HG03575 (cell line): ENCODE measurements at regions not wholly inside any gene's neighbourhood (a gene's known extent, or its start where the extent isn't known, plus 50 kb on each side); places are given as distances from the start of the nearest gene placed in this dataset.
"Not testable (repeated sequence)": the region's sequence is repeated elsewhere in the genome, so short reads cannot be mapped to it uniquely, and the experiment has no call there.

Experiments used
- ATAC-seq: cut with Tn5 transposase; IDR thresholded peaks from one replicate; pipeline ENCODE4 v1.9.1; 2021; ENCODE audit not compliant: unreplicated experiment, insufficient number of reproducible peaks, low FRiP score; ENCODE audit errors: extremely low read depth

DNA sequence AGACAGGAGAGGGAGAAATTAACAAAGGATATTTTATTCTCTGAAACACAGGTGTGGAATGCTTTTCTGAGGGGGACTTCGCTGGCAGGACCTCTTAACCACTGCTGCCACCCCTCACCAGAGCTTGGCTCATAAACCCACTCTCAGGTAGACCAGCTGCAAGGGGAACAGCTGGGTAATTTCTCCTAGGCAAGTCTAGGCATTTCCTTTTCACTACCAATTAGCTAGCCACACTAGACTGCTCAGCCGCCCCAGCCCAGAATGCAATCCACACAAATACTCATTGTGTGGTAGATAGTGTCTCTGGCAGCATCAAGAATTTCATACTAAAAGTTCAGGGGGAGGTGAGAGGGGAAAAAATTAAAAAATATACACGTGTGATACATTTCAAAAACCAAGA is 267.6 kb upstream of the ID4 start:
- ATAC-seq, result no peak

DNA sequence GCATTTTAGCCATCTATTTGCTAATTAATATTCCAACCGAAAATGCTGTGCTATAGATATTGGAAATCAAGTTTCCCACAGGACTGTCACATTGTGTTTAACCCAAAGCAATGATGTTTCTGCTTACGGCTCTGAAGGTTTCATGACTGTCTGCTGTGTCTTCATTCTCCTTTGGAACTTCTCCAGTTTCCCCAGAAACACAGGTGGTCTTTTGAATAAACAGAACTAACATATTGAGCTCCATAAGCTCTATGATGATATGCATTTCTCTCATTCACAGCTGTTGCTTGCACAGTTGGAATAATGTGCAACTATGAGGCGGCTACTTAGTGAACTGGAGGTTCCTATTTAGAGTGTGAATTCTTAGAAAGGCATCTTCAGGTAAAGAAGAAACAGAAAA is 266.0 kb upstream of the ID4 start:
- ATAC-seq, result no peak

DNA sequence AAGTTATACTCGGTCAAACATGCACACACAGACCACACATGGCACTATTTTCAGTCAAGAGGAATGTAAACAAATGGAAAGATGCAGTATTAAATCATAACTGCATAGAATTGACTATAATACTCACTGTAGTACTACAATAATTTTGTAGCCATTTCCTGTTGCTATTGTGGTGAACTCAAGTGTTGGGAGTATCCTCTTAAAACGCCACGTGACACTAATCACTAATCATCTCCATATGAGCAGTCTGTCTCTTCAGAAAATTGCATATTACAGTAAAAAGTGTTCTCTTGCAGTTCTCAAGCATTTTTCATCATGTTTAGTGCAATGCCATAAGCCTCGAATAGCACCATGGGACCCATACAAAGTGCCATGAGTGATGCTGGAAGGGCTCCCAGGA is 258.7 kb upstream of the ID4 start:
- no peak for ATAC-seq

DNA sequence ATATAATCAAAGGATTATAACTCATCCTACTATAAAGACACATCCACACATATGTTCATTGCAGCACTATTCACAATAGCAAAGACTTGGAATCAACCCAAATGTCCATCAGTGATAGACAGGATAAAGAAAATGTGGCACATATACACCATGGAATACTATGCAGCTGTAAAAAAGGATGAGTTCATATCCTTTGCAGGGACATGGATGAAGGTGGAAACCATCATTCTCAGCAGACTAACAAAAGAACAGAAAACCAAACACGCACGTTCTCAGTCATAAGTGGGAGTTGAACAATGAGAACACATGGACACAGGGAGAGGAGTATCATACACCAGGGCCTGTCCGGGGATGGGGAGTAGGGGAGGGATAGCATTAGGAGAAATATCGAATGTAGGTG is 253.0 kb upstream of the ID4 start:
- not testable (repeated sequence) for ATAC-seq

DNA sequence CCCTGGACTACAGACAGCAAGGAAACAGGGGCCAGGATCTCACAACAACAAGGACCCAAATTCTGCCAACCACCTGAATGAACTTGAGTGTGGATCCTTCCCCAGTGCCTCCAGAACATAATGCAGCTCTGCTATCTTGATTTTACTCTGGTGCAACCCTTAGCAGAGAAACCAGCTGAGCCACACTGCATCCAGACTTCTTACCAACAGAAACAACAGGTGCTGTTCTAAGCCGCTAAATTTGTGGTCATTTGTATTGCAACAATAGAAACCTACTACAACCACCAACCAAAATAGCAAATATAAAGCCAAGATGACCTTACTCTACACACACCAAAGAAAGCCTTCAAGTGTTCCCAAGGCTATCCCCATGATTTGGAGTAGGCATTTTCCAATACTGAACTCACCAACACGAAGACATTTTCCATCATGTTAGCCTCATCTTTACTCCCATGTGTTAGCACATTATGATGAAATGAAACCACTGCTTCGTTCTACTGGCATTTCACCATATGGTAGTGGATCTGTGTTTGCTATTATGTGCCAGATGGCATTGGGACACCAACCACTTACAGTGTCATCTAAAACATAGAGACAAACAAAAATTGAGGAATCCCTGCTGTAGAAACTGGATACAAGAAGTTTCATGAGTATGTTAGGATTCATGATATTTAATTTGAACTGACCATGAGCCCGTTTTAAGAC is 249.8 kb upstream of the ID4 start:
- no peak for ATAC-seq

DNA sequence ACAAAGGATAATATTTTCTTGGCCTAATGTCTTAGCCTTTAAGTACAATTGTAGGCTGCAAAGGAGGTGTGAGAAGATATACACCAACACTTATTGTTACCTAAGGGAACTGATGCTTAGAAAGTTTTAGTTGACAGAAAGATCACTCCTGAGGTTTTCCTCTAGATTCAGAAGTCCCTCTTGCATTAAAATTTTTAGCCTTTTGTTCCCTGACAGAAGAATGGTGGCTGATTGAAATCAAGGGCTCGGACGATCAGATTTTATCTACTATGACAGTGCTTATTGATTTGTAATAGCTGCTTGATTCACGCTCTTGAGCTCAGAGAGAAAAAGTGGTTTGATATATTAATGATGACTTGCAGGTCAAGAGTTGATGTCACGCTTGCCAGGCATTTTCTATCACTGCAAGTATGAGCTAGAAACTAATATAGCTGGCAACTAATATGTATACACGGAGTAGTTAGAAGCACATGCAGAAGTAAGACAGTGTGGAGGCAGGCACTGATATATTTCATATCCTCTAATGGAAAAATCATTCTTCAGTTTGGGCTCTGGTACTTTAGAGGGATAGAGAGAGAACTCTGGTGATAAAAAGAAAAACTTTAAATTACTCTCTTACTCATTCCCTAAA is 246.6 kb upstream of the ID4 start:
- ATAC-seq, result no peak

DNA sequence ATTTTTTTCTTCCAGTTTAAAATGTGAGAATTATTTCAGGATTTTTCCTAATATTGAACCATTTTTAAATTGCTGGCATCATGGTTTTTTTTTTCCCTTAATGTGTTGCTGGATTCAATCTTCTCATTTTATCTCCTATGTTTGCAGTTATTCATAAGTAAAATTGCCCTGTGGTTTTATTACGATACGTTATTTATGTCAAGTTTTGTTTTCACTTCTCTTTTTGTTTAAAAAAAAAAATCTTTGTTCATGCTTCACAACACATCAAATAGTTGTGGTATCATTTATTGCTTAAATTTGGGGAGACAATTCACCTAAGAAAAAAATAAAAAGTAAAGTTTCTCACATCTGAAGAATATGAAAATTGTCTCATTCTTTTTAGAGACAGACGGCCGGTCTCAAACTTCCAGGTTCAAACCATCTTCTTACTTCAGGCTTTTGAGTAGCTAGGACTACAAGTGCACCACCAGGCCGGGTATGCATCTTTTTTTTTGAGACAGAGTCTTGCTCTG is 239.3 kb upstream of the ID4 start:
- ATAC-seq, result no peak

DNA sequence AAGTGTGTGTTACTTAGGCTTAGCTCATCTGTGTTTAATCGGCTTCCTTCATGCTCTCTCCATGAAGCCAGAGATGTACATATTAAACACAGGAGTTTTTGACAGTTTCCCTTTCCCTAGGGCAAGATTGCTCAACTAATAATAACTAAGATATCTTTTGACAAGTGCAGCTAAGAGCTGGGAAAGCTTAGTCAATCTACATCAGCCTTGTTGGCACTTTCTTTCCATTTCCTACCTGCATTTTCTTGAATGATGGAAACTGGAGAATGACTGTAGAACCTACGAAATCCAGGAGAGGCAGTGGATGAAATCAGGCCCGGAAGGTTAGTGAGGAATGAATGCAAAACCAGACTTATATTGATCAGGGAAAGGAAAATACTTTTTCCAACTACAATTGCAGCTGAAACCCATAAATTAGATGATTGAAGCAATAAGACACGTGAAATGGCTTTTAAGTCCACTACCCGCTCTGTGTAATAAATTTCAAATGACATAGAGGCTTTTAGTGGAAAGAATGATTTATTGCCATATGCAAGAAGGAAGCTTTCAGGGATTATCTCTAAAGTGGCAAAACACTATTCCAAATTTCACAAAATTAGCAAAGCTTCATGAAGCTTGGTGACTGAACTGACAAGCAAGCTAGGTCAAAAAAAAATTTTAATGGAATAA is 237.2 kb upstream of the ID4 start:
- ATAC-seq, result no peak

DNA sequence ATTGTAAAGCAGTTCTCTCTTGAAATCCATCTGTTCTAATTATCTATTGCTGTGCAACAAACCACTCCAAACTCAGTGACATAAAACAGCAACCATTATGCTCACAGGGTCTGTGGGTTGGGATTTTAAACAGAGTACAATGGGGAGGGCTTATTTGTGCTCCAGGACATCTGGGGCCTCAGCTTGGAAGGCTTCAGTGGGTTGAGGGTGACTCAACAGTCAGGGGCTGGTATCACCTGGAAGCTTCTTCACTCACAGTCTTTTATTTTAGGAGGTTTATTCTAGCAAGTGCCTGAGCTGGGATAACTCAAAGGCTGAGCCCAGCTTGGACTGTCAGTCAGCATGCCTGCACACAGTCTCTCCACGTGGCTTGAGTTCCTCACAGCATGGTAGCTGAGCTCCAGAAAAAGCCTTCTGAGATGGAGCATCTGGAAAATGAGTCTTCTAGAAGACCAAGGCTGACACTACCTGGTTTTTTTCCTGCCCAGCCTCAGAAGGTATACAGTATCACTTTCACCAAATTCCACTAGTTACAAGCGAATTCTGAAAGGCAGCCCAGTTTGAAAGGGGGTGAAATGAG is 234.6 kb upstream of the ID4 start:
- no peak for ATAC-seq

DNA sequence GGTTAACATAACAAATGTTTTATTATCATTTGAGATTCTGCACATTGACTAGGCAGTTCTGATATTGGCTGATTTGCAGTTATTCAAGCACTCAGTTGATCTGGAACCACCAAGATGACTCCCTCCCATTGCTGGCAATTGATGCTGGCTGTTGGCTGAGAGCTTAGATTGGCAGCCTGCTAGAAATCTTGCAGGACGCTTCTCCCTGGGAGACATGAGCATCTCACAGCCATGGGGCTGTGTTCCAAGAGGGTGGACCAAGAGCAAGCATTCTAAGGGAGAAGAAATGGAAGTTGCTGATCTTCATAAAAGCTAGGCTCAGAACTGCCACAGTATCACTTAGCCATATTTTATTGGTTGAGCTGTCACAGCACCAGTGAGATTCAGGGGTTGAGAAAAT is 233.4 kb upstream of the ID4 start:
- no peak for ATAC-seq

DNA sequence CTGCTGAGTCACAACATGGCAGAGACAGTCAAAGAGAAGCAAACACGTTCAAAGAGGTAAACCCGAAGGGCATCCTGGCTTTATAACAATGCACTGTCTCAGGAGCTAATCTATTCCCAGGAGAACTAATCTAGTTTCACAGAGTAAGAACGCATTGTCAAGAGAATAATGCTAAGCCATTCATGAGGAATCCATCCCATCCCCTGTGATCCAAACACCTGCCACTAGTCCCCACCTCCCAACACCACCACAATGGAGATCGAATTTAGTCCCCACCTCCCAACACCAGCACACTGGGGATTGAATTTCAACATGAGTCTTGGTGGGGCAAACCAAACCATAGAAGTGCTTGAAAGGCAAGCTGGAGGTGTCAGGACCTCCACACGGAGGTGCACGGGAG is 231.5 kb upstream of the ID4 start:
- ATAC-seq, result no peak

DNA sequence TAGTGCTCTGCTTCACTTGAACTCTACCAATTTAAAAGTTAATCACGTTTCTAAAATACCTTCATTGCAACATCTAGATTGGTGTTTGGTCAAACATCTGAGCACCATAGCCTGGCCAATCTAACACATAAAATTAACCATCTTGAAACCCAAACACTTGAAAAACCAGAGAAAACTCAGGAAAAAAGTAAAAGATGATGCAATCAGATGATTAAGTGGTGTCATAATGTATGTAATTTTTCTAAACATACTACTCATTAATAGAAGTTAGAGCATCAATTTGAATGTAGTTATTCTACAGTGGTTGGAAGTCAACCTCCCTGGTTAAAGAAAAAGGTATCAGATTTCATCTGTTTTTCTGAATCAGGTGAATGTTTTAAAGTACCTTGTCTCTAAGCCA is 228.6 kb upstream of the ID4 start:
- no peak for ATAC-seq

DNA sequence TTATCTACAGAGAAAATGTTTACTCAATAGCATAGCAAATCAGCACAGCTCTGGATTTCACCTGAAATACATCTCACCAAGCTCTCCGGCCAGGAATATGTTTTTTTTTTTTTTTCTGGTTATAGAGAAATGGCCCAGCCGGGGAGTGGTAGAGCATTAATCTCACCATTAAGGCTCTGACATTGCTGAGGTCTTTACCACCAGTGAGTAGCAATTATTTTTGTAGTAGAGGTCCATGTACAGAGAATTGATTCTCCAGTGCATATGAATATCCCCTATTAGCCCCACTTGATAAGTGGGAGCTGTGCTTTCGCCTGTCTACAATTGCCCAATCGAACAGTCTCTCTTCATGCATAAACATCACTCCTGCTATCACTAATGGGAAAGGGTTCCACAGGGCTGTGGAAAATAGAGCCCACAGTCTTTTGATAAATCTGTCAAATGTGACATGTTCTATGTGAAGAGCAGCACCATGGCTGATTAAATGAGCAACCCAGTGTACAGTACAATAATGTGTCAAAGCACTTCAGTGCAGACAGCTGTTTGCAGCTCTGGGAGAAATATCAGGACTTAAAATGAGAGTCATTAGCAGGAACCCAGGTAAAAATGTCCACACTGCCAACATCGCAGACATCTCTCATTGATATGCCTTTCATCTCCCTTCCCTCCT is 227.1 kb upstream of the ID4 start:
- ATAC-seq, result no peak

DNA sequence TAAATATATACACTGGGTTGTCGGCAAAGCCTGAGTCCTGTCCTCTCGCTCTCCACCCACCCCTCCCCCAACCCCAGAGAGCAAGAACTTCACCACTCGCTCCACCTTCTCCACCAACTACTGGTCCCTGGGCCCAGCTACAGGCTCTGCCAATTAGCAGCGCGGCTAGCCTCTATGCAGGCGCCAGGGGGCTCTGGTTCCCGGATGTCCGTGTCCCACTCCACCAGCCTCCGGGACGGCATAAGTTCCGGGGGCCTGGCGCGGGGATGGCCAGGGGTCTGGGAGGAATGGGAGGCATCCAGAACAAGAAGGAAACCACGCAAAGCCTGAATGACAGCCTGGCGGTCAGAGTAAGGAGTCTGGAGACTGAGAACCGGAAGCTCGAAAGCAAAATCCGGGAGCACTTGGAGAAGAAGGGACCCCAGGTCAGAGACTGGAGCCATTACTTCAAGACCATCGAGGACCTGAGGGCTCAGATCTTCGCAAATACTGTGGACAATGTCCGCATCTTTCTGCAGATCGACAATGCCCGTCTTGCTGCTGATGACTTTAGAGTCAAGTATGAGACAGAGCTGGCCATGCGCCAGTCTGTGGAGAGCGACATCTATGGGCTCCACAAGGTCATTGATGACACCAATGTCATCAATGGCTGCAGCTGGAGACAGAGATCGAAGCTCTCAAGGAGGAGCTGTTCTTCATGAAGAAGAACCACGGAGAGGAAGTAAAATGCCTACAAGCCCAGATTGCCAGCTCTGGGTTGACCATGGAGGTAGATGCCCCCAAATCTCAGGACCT is 224.3 kb upstream of the ID4 start:
- not testable (repeated sequence) for ATAC-seq

DNA sequence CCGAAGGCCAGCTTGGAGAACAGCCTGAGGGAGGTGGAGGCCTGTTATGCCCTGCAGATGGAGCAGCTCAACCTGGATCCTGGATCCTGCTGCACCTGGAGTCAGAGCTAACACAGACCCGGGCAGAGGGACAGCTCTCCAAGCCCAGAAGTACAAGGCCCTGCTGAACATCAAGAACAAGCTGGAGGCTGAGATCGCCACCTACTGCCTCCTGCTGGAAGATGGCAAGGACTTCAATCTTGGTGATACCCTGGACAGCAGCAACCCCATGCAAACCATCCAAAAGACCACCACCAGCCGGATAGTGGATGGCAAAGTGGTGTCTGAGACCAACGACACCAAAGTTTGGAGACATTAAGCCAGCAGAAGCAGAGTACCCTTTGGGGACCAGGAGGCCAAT is 223.5 kb upstream of the ID4 start:
- no peak for ATAC-seq

DNA sequence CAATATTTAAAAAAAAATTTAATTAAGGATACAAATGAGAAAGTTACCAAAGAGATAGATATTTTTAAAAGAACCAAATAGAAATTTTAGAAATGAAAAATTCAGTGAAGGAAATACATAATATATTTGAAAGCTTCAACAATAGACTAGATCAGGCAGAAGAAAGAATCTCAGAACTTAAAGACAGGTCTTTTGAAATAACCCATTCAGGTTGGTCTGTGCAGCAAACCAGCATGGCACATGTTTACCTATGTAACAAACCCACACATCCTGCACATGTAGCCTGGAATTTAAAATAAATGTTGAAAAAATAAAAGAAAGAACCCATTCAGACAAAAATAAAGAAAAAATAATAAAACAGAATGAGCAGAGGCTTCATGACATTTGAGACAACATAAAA is 221.1 kb upstream of the ID4 start:
- ATAC-seq, result no peak

DNA sequence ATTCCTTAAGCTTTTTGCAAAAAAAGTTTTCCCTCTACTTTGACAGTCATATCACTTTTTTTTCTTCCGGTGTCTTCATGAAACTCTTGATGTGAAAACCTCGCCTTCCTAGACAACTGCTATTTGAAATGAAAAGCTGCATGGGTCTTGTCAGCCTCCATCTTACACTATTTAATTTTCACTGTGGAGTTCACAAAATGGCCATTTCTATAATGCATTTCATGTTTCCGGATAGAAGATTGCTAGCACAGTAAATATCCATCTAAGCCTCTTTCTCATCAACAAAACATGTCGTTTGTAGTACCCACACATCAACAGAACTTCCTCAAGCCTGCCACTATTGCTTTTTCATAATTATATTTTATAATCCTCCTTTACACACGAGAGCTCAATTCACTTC is 204.9 kb upstream of the ID4 start:
- ATAC-seq, result no peak

DNA sequence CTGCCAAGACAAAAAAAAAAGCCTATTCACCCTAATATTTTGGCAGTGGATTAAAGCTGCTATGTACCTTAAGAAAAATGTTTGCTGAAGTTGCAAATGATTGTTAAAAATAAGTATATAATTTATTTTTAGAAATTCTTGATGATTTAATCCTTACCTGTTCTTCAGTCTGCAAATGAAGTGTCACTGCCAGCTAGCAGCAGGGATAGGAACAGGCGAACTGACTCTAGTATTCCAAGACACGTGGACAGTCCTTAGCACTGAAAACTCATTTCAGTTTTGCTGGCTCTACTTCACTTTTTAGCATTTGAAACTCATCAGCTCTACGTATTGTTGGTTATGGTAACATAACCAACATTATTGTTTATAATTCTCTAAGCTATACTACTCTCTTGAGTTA is 204.4 kb upstream of the ID4 start:
- no peak for ATAC-seq

DNA sequence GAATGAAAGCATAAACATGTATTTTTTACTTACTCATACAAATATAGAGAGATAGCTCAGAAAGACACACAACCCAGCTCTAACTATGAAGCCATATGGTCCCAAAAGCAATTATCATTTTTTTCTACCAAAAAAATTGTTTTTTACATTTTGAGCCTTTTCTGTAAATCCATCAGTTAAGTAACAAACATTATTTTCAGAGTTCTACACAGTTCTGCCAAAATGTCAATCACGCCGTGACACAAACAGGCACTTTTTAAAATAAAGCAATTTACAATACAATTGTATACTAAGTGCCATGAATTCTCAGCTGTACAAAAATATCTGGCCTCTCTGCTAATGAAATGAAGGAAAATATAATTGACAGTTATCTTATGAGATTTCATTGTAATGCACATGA is 201.4 kb upstream of the ID4 start:
- ATAC-seq, result no peak
